NCI-H524 (cell line): ENCODE measurements at regions not wholly inside any gene's neighbourhood (a gene's known extent, or its start where the extent isn't known, plus 50 kb on each side); places are given as distances from the start of the nearest gene placed in this dataset.
A peak's percentile ranks its signal among the peaks of the same experiment; 100 is the strongest.
"Not testable (repeated sequence)": the region's sequence is repeated elsewhere in the genome, so short reads cannot be mapped to it uniquely, and the experiment has no call there.

Experiments
- DNase-seq, 2 experiments: peaks; one replicate each; lab custom pipeline; 2025; lab: John Stamatoyannopoulos, UW

DNA sequence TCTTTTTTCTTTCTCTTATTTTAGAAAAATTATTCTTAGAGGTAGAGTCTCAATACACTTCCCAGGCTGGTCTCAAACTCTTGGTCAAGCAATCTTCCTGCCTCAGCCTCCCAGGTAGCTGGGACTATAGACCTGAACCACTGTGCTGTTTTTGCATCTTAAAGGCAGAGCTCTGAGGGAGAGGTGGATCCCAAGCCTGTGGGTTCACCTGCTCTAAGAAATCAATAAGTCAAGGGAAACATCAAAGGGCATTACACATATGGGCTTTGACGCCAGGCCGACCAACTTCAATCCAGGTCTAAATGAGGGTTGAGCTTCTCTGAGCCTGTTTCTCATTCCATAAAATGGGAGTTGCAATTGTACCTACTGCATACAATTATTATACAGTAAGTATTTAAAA, 223.9 kb downstream of the LY86 start:
- DNase-seq, result no peak

DNA sequence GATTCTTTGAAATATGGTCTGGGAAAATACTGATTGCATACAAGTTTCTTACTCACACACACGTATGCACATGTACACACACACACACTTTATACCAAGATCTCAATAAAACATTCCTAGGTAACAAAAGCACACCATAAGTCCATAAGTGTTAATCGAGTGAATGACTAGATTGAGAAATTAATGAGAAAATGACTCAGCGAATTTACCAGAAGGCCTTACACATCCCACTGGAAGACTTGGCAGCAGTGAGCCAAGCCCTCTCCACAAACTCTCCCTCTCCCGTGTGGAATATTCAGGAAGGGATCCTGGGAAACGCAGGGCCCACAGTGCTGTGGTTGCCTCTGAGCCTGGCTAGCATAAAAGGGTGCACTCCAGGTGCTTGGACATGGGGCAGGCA, 227.2 kb downstream of the LY86 start:
- DNase-seq, result no peak

DNA sequence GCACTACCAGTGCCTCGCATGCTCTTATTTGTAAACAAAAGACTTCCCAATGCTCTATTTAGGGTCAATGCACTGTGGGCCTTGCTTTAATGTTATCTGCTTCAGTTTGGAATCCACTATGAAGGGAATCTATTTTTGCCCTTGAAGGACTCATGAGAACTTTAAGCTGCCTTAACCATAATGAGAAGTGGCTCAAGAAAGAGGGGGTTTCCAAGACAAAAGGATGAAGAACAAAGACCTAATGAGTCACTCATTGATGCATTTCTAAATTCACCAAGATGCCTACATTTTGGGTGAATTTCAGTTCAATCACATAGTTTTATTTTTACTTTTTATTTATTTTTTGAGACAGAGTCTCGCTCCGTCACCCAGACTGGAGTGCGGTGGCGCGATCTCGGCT, 228.2 kb downstream of the LY86 start:
- DNase-seq, result no peak

DNA sequence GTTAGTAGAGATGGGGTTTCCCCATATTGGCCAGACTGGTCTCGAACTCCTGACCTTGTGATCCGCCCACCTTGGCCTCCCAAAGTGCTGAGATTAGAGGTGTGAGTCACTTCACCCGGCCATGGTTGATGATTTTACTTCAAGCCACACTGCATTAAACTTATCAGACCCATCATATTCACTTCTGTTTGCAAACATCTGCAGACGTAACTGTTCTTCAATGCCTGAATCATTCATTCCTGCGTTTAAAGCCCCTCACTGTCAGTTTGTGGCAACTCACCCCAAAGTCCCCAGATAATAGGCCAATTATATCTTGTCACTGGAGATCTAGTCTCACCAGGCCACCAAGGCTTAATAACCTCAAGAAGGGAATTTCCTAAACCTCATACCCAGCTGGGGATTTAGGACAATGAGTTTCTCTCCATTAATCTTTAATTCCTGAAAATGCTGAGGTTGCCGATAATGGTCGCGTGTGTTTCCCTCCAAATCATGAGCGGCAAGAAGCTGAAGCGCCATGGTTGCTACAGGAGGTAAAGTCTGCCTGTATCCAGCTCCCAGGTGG, 229.6 kb downstream of the LY86 start:
- no peak for DNase-seq

DNA sequence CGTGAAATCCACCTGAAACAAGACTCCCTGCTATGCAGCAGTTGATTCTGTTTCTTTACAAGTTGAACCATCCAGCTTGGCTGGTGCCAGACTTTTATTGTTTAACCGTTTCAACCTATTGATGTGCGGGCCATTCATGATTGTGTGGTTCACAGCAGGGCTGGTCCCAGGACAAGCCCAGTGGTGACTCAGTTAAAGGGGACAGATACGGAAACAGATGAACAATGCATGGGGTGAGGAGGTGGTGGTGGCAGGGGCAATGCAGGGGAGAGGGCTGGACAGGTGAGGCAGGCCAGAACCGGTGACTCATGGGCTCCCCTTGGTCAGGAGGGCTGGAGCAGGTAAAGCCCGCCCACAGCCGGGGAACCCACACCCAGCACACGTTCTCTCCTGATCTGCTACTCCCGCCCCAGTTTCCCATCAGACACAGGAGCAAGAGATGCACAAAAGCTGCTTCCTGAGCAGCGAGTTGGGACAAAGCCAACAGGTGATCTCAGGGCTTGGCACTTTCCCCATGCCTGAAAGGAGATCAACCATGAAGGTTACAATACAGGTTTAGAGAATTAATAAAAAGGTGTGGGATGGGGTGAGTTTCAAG, 232.2 kb downstream of the LY86 start:
- no peak for DNase-seq

DNA sequence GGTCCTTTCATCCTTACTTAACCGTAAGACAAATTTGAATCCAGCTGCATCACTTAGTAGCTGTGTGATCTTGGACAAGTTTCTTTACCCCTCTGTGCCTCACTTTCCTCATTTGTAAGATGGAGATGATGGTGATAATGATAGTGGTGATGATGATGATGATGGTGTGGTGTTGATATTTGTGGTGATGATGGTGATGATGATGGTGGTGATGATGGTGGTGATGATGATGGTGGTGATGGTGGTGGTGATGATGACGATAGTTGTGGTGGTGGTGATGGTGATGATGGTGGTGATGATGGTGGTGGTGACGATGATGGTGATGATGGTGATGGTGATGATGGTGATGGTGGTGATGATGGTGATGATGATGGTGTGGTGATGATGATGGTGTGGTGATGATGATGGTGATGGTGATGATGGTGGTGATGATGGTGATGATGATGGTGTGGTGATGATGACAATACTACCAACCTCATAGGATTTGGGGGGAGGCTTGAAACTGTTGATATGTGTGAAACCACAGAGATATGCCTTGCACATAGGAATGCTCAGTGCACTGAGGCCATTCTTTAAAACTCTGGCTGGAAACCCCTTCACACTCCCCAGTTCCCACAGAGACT, 233.2 kb downstream of the LY86 start:
- DNase-seq, result no peak

DNA sequence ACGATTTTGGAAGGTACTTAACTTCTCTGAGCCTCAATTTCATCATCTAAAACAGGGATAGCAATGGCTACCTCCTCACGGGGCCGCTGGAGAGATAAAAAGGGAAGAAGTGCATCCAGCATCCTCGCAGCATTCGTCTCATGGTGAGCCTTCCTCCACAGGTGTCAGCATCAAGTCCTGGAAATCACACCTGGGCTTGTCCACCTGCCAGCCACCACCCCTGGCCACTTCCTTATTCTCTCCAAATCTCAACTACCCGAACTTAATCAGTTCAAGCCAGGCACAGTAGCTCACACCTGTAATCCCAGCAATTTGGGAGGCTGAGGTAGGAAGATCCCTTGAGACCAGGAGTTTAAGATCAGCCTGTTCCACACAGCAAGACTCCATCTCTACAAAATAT, 234.5 kb downstream of the LY86 start:
- DNase-seq, result no peak

DNA sequence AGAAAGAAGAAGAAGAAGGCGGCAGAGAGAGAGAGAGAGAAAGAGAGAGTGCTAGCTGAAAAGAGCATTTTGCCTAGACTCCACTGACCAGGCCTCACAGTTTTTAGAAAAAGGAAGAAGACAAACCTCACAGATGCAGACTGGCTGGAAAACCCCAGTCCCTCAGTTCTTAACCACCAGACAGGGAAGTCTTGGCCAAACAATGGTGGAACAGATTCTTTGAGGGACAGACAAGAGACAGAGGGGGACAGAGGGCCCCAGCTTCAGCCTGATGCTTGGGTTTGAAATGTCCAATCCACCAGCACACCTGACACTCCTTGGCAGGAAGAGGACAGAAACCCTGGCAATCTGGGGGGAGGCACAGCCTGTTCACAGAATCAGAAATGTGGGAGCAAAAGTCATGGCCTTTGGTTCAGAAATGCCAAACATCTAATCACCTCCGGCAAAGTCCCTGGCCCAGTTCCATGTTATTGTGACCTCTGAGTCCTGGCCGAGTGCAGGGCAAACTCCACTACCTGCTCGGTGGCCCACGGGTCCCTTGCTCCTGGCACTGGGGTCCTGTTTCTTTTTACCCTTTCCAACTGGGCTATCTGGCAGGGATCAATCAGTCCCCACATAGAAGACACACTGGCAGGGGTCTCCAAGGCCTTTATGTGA, 235.2 kb downstream of the LY86 start:
- no peak for DNase-seq

DNA sequence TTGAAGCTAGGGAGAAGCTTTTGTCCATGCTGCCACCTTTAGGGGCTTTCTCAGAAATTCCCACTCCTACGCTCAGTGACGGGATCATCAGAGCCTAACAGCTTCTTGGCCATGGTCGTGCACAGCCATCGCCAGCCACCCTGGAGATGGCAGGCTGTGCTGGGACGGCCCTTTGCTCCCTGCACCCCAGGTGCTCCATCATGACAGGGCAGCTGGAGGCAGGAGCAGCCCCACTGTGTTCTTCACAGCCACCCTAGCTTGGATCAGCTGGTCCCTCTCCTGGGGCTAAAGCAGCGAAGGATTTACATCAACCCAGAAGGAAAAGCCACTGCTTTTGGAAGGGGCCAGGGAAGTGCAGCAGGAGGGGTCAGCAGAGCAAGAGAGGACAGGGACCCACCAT, 235.9 kb downstream of the LY86 start:
- no peak for DNase-seq

DNA sequence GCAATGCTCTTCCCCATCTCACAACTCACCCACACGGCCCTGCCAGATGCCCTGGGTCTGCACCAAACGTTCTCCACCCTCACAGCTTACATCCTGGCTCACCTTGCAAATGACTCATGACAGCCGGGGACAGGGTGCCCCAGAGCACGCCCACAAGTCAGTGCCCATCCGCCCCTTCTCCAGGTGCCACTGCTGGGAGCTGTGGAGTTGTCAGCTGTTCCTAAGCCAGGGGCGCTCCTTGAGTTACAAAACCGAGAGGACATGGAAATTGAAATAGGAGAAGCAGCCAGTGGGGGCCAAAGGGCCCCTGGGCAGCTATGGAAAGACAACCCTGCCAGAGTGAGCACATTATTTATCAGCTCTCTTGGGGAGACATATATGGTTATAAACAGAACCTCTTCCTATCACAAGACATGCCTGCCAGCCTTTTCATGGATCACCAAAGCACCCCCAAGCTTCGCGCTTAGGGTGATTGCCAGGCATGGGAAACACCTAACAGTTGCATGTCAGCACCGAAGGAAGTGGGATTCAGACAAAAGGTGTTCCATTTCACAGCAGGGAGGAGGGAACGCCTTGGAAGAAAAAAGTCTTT, 236.8 kb downstream of the LY86 start:
- DNase-seq, result no peak

DNA sequence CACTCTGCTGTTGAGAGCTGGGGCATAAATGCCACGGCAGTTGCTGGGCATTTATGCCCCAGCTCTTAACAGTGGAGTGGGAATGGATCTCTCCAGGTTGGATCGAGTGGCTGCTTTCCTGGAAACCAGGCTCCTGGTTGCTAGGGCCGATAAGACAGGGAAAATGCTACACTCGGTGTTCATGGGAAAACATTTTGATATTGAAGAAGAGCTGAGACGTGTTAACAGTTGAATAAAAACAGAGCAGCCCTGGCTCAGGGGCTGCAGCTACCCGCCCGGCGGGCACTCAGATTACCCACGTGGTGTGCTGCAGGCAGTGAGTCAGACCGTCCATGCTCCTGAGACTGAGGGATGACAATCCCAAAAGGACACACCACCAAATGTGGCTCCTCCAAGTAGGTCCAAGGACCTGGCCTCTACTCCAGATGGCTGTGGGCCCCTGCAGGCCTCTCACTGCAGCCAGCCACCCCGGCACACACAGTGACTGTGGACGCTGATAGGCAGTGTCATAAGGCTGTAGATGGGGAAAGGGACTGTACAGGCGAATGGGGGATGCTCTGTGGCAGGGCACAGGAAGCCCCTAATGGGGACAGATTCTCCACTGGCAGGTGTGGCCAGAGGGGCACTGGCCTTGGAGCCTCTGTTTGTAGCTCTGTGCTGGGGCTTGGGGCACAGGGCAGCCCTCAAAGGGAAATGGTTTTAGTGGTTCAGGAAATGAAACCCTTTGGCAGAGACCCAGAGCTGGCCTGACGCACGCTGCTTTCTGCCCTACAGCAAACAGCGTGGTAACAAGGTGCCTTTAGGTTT, 237.8 kb downstream of the LY86 start:
- DNase-seq, result peak in 1 of 2 experiments; percentile 34

DNA sequence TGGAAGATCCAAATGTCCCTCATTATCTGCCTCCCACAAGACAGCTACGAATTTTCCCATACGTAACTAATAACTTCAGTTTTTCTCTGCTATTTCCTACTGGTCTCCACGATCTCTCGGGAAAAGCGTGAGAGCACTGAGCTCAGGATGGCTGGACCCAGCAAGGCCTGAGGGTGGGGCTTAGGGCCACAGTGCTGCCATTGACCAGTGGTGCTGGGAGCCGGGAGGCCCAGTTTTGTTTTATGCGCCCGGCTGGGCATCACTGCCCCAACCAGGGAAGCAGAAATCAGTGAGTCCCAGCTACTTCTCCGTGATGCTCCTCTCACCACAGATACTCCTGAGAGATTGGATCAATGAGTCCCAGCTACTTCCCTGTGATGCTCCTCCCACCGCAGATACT, 238.4 kb downstream of the LY86 start:
- DNase-seq, result no peak

DNA sequence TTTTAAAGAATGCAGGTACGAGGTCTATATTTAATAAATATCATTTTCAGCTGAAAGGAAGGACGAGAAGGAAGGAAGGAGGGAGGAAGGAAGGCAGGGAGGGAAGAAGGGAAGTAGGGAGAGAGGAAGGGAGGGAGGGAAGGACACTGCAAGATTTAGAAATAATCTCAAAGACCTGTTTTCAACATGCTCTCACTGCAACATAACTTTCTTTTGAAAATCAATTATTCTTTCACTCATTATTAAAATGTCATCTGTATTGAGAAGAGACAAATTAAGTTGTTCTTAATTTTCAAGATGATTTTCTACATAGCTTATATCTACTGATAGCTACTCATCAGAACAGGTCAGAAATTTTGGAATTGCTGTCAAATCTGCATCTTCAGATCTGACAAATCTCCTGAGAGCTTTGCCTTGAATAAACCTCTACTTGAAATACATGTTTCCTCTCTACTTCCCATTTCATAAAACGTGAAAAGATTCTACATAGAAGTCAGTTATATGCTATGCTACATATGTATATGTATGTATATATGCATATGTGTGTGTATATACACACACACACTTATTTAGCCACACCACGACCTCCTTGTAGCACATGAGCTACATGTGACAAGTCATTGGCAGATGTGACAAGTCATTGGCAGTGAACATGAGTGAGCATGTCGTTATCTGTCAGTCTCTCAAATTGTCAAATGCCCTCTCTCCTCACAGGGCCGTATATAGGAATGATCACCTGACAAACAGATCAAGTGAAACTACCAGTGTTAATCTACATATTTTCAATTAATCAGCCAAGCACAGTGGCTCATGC, 241.6 kb downstream of the LY86 start:
- DNase-seq, result no peak

DNA sequence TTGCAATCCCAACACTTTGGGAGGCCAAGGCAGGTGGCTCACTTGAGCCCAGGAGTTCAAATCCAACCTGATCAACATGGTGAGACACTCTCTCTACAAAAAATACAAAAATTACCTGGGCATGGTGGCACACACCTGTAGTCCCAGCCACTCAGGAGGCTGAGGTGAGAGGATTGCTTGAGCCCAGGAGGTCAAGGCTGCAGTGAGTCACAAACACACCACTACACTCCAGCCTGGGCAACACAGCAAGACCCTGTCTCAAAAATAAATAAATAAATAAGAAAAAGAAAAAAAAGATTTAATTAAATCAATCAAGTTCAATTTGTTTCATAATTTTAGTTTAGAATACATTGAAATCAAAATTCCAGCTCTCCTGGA, 242.2 kb downstream of the LY86 start:
- DNase-seq, result not testable (repeated sequence)

DNA sequence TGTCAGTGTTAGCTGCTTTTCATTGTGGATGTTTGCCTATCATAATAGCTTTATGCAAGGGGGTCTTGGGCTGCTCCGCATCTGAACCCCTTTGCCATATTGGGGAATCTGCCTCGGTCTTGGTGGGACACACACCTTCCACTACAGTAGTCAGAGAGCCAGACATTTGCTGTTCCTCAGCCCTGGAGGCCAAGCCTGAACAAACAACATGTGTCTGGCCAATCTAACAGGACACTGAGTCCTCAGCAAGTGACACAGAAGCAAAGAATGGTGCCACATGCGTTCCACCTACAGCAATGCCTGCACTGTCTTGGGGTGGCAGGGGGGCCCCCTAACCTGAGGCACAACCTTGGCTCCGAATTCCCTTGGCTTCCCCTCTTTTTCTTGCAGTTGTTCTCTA, 243.9 kb downstream of the LY86 start:
- no peak for DNase-seq

DNA sequence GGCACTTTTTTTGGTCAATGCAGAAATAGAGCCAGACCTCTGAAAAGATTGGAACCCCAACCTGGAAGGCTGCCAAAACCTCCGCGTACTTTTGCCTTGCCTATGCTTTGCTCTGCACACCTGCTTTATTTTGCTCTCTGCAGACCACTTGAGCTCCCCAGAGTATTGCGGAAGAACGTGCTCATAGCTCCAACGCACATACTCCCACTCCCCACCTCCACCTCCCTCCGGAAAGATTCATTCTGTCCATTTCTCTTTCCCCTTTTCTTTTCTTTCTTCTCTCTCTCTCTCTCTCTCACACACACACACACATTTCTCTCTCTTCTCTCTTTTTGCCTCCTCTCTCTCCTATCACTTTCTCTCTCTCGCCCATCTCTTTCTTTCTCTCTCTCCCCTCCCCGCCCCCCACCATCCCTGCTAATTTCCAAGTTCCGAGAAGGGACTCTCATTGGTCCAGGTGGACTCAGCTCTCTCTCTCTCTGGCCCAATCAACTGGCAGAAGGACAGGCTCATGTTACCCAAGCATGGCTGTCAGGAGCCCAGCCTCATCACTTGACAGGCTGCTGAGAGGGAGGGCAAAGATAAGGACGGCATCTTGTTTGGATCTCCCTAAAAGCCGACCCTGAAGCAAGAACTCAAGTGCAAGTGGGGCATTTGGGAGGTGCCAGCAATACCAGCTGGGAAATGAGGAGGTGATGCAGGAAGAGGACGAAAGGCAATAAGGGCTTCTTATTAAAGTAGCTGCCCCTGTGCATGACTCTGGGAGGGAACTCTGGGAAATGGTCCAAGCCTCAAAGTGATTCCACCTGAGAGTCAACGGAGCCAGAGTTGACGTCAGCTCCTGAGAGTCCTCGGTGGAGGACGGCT, 246.1 kb downstream of the LY86 start:
- DNase-seq, result peak; percentile 75 to 84

DNA sequence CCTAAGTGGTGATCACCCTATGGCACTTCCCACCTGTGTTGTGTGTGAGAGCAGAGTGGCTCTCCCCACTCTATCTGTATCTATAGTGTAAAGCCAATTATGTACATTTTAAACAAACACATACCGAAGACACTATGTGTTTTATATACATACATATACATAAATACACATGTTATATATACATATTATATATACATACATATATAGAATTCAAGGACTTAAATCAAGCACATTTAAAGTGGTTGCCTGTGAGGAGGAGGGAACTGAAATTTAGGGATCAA, 246.6 kb downstream of the LY86 start:
- no peak for DNase-seq

DNA sequence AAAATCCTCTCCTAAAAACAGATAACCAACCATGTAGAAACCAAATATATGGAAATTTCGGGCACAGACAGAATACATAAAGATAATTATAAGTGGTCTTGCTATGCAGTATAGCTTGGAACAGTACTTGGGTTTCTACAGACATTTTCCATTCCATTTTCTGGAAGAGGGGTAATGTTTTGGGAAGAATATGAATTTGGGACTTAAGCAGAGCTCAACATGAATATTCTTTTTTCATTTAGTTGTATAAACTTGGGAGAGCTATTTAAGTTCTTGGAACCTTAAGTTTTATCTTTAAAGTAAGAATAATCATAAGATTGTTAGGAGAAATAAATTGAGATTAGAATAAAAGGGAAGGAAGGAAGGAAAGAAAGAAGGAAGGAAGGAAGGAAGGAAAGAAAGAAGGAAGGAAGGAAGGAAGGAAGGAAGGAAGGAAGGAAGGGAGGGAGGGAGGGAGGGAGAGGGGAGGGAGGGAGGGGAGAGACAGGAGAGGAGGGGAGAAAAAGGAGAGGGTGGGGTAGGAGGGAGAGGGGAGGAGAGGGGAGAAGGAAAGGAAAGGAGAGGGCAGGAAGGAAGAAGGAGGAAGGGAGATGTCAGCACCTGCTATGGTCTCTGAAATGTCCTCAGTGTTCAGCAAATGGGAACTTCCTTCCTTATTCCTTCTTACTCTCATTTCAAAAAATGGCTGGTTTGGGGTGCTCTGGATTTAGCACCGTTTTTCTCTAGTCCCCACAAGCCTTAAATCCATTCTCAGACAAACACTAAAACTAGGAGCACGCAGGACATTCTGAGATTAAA, 248.3 kb downstream of the LY86 start:
- DNase-seq, result no peak

DNA sequence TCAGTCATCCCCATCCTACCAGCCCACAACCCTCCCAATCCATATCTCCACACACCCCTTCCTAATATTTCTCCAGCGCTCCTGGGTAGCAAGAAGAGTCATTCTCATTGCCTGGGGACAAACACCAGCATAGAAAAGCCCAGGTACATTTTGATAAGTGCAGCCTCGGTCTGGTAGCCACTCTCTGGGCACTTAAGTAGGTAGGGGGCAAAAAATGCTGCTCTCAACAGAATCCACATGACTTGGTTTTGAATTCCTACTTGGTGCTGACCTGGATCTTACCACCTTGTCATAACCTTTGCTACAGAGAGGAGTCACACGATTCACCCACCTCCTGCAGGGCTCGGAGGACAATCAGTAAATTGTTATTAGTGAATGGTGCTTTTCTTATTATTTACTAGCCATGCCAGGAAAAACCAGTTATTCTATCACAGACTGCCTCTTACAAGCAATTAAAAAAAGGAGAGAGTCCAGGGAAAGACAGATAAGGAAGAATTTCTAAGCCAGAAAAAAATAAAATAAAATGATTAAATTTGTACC, 249.1 kb downstream of the LY86 start:
- no peak for DNase-seq
